ENCODE measurements at regions not wholly inside any gene's neighbourhood (a gene's known extent, or its start where the extent isn't known, plus 50 kb on each side); places are given as distances from the start of the nearest gene placed in this dataset.
"Not testable (repeated sequence)": the region's sequence is repeated elsewhere in the genome, so short reads cannot be mapped to it uniquely, and the experiment has no call there.

- not testable (repeated sequence) for DNase-seq
These were observed 540.3 kb downstream of the RFPL4B start for GRCh38 chr6:112887424-112887823.

GRCh38 chr6:112899541-112899940 lies 552.4 kb downstream of the RFPL4B start:
- DNase-seq, result no peak

DNA sequence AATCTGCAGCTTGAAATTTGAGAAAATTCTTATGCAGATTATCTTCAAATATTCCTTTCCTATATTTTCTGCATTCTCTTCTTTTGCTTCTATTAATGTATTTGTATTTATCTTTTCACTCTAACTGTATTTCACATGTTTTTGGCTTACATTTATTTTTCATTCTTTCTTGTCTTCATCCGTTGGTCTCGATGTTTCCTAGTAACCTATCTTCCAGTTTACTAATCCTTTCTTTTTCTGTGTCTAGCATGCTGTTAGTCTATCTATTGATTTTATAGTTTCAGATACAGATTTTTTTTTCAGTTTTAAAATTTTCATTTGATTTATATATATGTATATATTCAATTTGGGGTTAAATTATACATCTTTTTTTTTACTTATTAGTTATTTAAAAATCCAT lies 556.2 kb downstream of the RFPL4B start:
- DNase-seq, result no peak

DNA sequence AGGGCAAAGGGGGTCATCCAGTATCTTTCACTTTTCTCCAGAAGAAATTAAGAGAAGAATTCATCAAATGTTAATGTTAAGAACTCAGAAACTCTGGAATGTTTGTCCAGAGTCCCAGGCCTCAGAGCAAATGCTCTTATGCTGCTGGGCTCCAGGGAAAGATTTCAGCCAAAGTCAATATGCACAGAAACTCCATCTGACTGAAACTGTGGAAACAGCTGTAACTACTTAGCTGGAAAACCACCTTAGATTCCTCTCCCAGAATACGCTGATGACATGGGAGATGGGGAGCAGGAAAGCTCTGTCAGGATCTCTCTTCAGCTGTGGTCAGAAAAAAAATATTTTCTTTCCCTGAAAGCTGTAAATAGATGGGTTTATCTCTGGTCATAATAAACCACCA lies 559.6 kb downstream of the RFPL4B start:
- no peak for DNase-seq

- no peak for DNase-seq
These were observed 562.7 kb downstream of the RFPL4B start for GRCh38 chr6:112909781-112910180.

GRCh38 chr6:112910256-112910655 lies 563.1 kb downstream of the RFPL4B start:
- no peak for DNase-seq

DNA sequence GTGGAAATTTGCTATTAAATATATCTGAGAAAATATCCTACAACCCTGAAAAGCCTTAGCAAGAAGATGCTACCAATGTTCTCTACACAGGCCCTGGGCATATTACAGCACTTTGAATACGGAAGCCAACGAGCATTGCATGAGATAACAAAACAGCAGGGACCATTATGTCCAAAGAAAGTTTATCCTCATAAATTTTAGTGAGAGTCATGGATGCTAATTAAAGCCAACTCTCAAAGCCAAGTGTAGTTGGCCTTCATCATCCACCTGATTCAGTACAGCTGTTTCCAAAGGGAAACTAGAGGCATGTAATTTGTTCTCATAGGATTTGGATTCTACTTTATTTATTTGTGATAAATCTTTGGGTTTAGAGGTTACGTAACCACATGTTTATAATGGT lies 564.8 kb downstream of the RFPL4B start:
- DNase-seq, result no peak

- no peak for DNase-seq
These were observed 565.4 kb downstream of the RFPL4B start for GRCh38 chr6:112912416-112913101.

DNA sequence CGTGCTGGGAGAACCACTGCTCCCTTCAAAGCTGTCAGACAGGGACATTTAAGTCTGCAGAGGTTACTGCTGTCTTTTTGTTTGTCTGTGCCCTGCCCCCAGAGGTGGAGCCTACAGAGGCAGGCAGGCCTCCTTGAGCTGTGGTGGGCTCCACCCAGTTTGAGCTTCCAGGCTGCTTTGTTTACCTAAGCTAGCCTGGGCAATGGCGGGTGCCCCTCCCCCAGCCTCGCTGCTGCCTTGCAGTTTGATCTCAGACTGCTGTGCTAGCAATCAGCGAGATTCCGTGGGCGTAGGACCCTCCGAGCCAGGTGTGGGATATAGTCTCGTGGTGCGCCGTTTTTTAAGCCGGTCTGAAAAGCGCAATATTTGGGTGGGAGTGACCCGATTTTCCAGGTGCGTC lies 572.6 kb downstream of the RFPL4B start:
- not testable (repeated sequence) for DNase-seq

DNA sequence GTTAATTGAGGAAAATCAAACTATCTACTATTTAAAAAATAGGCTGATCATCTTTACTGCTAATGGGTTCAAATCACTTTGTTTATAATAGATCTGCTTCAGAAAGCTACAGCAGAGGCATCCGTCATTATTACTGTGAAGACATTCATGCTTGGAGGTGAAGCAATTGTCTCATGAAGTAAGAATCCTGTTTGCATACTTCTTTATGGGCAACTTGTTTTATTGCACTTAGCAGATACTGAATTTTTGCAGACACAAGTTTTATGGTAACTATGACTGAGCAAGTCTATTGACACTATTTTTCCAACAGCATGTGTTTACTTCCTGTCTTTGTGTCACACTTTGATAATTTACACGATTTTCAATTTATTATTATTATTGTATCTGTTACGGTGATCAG lies 573.9 kb downstream of the RFPL4B start:
- no peak for DNase-seq

DNA sequence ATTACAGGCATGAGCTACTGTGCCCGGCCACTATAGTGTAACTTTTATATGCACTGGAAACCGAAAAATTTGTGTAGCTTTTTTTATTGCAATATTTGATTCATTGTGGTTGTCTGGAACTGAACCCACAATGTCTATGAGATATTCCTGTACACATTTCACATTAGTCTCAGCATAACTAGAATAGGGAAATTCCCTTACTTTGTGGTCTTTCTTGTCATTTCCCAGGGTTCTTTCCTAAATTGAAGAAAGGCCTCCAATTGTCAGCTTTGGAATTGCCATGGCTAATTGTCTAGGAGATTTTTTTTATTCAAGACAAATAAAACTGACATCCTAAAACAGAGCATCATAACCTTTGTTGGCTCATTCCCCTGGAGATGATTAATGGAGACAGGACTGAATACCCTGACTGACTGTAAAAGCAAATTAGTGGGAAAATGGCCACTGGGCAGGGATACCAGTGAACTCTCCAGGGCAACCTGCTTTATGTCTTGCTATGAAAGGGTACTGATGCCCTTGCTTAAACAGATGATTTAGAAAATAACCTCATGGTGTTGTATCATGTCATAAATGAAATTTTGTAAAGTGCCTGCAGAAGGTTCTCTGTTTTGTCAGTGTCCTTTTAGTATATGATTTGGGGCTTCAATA lies 576.9 kb downstream of the RFPL4B start:
- no peak for DNase-seq

DNA sequence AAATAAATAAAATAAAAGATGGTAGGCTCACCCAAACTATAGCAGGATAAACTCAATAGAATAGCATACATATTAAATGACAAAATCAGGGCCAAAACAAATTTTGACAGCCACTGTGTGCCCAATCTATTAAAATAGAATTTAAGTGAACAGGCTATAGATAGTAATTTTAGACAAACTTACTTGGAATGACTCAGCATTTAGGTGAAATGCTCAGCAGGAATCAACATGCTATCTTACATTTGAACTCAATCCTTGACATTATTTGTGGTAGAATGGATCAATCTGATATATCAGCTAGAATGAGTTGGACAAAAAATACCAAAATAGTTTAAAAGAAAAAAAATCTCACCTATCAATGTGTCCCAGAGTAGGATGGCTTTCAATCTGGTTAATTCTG lies 578.6 kb downstream of the RFPL4B start:
- no peak for DNase-seq

GRCh38 chr6:112927641-112928320 lies 580.7 kb downstream of the RFPL4B start:
- DNase-seq, result no peak

DNA sequence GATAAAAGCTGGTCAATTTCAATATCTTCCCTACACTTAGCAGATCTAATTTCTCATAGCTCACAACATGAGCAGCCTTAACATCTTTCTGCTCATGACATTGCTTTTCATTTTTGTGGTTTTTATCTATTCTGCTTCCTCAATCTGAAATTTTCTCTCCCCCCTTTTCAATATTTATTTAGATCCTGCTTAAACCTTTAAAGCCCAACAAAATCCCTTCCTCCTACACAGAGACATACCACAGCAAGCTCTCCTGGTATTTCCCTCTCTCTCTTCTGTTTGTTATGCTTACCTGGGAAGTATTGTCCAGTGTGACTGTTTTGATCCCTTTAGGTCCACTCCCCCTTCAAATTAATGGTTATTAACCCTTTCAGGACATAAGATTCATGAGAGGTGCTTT lies 582.5 kb downstream of the RFPL4B start:
- DNase-seq, result no peak

- DNase-seq, result no peak
These were observed 584.7 kb downstream of the RFPL4B start for GRCh38 chr6:112931832-112932231.

GRCh38 chr6:112933947-112934346 lies 586.8 kb downstream of the RFPL4B start:
- DNase-seq, result no peak

DNA sequence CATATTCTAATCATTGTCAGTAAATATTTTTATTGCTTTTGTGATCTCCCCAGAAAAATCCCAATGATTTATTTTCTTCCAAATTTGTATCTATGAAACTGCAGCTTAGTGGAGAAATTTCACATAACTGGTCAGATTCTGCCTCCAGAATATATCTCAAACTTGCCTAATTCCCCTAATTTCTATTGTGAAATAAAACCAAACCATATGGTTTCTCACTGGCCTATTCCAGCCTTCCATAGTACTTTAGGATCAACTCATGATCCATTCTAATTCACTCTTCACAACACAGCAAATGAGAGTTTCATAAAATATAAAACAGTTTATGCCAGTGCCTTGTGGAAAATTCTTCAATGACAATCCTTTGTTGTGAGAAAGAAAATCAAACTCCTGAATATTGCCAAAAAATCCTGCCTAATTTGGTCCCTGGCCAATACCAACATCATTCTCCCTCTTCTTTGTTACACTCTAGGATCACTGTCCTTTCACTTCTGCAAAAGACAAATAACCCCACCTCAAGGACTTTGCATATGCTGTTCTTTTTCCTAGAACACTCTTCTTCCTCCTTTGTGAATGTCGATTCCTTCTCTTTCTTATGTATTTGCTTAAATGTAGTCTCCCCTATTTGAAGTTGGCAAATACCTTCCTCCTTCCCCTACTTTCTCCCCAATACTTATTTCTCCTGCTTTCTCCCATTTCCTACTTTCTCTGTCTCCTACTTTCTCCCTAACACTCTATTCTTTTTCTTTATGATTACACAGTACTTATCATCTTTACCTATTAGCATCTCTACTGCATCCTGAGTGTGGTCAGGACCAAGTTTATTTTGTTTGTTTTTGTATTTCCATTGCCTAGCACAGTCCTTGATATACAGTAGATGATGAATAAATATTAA lies 587.5 kb downstream of the RFPL4B start:
- DNase-seq, result no peak

DNA sequence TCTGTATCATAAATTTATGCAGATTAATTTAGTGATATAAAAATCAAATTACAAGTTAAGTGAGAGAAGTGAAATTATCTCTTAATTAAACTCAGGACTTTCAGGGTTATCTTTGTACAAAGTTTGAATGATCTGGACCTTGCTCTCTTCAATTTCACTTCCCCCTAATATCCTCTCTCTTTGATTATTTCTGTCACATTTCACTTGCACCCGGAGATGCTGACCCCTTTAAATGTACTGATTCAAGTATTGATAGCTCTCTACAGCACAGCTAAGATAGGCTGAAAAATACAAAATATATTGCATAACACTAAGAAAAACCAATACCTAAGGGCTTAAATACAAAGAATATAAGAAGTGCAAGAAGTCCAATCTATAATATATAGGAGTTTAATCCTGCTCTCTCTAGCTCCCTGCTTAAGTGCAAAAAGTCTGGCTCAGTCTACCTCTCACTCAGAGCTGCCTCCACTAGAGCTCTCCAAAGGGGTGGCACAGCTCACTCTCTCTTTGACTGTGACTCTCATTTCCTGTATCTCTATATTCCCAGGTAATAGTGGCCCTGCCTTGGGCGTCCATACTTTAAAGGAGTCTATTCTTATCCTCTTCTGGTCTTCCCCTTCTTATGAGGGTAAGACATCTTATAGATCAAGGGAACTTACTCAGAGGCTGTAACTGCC lies 588.4 kb downstream of the RFPL4B start:
- no peak for DNase-seq

DNA sequence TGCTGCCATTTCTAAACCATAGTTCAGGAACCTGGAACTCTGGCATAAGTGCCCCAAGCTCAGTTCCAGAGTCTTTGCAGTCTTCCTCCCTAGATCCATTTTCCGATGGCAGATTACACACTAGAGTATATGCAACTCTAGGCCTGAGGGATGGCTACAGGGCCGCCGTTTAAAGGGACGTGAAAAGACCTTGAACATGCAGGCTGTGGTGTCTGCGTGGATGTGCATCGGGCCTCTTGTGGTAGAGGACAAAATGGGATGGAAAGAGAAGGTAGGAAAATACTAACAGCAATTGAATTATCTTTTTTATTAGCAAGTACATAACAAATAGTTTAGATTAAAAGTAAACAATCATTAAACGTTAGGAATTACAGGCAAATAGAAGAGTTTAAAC lies 588.9 kb downstream of the RFPL4B start:
- DNase-seq, result no peak

DNA sequence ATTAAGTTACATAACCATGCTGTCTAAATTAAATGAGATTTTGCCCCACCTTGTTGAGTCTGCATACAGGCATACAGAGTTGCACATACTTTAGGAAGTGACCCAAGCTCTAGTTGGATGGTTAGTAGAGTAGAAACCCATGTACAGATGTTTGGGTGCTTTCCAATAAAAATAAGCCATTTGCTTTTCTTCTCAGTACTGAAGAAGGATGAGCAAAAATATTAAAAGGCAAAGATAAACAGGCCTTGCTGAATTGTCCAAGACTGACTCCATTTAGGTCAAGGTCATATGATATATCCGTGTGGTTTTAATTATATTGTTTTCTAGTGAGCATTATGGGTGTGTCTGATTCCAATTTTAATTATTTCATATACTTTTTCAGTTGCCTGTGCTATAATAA lies 589.4 kb downstream of the RFPL4B start:
- no peak for DNase-seq

GRCh38 chr6:112937690-112938089 lies 590.6 kb downstream of the RFPL4B start:
- DNase-seq, result not testable (repeated sequence)

- no peak for DNase-seq
These were observed 591.5 kb downstream of the RFPL4B start for GRCh38 chr6:112938650-112939049.

GRCh38 chr6:112939563-112939962 lies 592.4 kb downstream of the RFPL4B start:
- no peak for DNase-seq

All from NCI-H187 treated with DMSO at 0.1 percent for 48 hours (cell line).